ENCODE measurements at regions not wholly inside any gene's neighbourhood (a gene's known extent, or its start where the extent isn't known, plus 50 kb on each side); places are given as distances from the start of the nearest gene placed in this dataset.

DNA sequence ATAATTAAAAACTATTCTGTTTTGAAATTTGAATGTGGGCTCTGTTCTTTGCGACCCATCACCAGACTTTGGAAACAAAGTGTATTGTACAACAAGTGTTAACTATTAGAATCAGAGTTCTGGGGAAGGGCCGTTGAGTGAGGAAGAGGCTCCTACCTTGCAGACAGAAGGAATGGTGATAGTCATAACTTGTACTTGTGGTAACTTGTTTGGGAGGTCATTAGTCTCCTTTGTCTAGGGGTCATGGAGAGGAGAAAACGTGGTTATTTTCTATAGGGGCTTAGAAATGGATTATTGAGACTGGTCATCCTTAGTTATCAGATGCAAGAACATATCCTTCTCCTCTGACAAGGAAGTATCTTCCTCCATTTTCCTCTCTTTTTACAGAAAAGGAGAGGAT, 174.8 kb downstream of the BMP2 start:
- FAIRE-seq: no peak
- DNase-seq (ENCODE audit: insufficient read length, low spot score): no peak

DNA sequence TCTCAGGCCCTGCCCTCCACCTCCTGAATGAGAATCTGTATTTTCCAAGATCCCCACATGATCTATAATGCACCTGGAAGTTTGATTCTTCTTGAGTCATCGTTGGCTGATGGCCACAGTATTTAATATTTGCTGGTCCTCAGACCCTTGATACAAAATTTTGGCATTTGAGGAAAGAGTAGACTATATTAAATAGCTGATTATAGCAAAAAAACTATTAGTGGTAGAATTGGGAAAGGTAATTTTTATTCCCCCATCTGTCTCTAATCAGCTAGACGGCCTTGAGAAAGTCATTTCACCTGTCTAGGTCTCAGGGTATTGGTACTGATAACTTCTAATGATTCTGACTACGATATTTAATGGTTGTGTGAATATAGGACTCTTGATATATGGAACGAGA, 176.8 kb downstream of the BMP2 start:
- no peak for DNase-seq (ENCODE audit: insufficient read length, low spot score)
- no peak for FAIRE-seq

- DNase-seq (ENCODE audit: insufficient read length, low spot score) (no peak), FAIRE-seq (no peak)
These were observed 186.1 kb downstream of the BMP2 start for GRCh38 chr20:6953611-6954010.

DNA sequence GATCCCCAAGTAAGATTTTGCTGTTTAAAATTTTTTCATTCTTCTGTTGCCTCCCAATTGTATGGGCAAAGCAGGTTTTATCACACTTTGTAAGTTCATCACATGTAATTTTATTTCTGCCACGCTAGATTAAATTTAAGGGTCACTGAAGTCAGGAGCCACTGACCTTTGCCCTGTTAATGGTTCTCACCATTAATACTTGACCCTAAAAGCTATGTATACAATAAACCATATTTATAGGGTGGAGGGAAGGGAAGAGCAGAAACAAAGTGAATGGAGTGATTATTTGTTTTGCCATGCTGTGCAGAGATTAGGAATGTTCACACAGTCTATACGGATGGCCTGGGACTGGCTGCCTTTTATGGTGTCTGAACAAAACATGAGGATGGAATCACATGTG, 186.7 kb downstream of the BMP2 start:
- no peak for FAIRE-seq

DNA sequence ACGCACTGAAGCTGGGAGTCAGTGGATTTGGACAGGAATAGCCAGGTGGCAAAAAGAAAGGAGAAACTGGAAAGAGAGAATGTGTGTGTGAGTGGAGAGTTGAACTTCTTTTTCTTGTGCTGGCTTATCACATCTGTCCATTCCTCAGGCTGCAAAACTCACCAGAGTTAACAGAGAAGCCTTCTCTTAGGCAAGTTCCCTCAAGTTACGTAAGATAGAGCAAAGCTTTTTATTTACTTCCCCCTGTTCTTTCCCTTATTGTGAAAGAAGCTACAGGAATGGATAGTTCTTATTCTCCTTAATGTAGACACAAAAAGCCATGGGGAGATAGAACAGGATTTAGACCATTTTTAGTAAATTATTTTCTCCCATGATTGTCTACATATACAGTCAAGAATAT, 188.6 kb downstream of the BMP2 start:
- FAIRE-seq: no peak
- no peak for DNase-seq (ENCODE audit: insufficient read length, low spot score)

More for the DNA sequence above, 186.7 kb downstream of the BMP2 start:
- no peak for DNase-seq (ENCODE audit: insufficient read length, low spot score)

- DNase-seq (ENCODE audit: insufficient read length, low spot score) (no peak), FAIRE-seq (no peak)
These were observed 189.1 kb downstream of the BMP2 start for GRCh38 chr20:6956574-6956973.

GRCh38 chr20:6959900-6960312, 192.4 kb downstream of the BMP2 start:
- FAIRE-seq: no peak
- DNase-seq (ENCODE audit: insufficient read length, low spot score): no peak

DNA sequence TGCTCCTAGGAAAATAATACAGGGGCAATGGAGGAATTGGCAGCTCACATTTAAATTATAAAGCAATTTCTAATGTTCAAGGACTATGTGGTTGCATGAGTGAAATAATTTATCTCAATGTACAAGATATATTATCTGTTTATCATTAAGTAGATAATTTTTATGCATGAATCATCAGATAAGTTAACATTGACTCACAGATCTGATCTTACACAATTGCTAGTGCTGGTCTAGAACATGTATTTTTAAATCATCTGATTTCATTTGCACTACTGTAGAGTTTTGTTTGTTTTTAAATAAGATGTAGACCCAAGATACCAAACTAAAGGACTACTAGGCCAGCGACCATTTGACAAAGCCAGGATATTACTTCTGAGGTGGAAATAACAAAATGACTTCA, 199.2 kb downstream of the BMP2 start:
- no peak for FAIRE-seq
- DNase-seq (ENCODE audit: insufficient read length, low spot score): no peak

GRCh38 chr20:6974838-6975237, 207.4 kb downstream of the BMP2 start:
- FAIRE-seq: no peak
- no peak for DNase-seq (ENCODE audit: insufficient read length, low spot score)

GRCh38 chr20:6975311-6975710, 207.8 kb downstream of the BMP2 start:
- no peak for DNase-seq (ENCODE audit: insufficient read length, low spot score)
- no peak for FAIRE-seq

DNA sequence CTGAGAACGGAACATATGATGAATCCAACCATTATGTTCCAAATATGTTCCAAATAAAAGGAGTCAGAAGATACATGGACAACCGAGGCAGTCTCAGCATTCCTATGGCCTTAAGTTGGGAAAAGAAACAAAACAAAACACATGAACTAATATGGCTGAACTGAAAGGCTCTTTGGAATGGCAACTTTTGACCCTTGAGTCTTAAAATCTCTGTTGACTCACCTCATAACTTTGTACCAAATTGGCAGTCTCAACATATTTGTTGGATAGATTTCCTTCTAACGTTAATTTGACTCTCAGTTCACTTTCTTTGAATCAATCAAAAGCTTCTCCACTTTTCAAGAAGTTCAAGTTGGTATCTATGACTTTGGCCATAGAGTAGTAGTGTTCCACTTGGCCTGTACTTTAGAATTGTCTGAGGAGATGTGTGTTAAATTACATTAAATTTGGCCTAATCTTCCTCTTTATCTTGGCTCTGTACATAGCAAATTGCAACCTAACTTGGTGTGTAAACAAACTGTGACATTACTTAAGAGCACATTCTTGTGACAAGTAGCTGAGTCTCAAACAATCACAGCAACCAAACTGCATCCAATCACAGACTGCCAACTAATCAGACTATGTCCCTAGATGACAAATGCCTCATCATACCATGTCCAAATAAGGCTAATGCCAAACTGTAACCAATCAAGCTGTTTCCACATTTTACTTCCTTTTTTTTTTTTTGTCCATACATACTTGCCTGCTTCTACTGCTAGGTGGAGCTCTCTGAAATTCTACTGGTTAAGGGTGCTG, 208.8 kb downstream of the BMP2 start:
- FAIRE-seq: no peak
- no peak for DNase-seq (ENCODE audit: insufficient read length, low spot score)

DNA sequence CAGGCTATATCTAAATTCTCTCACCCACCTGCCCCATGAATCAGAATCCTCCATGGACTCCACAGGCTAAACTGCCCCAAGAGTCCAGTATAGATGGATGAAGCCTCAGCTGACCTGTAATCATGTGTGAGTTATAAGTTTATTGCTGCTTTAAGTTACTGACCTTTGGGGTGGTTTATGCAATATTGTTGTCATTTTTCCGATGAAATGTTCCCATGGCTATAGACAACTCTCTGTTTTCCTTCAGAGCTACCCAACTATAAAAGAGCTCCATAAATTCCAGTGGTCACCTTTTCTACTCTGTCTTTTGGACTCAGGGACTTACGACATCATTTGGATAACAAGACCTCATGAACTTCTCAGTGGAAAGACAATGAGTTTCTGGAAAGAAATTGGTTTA, 212.1 kb downstream of the BMP2 start:
- no peak for FAIRE-seq
- DNase-seq (ENCODE audit: insufficient read length, low spot score): no peak

DNA sequence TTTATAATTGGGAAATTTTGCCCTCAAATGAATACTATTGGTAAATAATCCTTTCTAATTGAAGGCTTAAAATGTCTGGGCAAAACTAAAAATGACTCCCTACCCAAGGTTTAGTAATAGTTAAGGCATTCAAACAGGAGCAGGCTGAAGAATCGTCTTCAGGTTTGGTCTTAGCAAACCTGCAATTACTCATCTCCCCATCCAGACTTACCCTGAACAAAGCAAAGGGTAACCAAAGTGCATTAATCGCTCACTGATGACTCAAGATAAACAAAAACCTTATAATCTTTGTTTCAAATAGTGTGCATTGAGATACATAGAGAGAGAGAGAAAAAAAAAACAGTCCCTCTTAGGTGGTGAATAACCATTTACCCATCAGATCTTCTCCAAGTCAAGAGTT, 225.5 kb downstream of the BMP2 start:
- FAIRE-seq (no peak), DNase-seq (ENCODE audit: insufficient read length, low spot score) (no peak)

DNA sequence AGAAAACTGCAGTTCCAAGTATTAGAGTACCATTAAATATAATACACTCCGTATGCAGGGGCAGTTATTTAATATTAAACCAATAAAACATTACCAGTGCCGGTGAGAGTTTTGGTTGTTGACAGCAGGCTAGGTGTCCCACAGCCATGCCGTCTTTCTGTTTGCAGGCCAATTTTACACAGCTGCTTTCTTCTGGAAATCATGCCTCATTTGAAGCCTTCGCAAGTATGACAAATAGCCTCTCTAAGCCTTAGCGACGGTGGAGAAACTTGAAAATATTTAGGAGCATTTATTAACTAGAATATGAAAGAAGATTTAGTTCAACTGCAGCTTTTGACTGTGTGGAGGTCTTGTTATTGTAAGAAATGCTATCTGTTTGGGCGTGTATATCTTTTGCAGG, 226.0 kb downstream of the BMP2 start:
- FAIRE-seq (no peak), DNase-seq (ENCODE audit: insufficient read length, low spot score) (no peak)

DNA sequence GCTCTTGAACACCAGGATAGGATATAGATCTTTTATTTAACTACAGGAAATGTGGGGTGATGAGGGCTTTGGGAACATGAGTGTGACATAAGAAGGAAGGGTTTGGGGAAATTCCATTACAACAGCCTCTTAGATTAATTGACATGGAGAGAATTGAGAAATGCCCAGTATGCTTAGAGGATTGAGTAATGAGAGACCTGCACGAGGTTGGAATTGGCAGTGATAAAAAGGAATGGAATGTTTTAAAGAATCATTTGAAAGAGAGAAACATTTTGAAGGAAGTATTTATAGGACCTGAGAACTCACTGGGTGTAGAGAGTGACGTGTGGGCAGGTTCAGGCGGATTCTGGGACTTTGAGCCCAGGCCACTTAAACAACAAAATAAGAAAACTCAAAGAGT, 227.0 kb downstream of the BMP2 start:
- DNase-seq (ENCODE audit: insufficient read length, low spot score) (no peak), FAIRE-seq (no peak)

DNA sequence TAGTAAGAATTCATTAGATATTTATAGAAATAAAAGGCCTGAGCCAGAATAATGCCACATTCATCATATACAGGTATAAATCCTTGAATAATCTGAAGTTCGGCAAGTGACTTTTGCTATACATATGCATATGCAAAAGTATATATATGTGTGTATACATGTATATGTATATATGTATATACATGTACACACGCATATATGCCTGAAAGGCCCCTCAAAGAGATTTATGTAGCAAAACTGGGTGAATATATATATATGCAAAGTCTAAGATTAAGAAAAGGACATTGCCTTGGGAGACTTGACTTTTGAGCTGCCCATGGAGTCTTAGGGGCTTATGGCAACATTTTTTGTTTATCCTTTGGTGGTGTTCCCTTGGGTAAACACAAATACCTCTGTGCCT, 231.4 kb downstream of the BMP2 start:
- DNase-seq (ENCODE audit: insufficient read length, low spot score) (no peak), FAIRE-seq (no peak)

DNA sequence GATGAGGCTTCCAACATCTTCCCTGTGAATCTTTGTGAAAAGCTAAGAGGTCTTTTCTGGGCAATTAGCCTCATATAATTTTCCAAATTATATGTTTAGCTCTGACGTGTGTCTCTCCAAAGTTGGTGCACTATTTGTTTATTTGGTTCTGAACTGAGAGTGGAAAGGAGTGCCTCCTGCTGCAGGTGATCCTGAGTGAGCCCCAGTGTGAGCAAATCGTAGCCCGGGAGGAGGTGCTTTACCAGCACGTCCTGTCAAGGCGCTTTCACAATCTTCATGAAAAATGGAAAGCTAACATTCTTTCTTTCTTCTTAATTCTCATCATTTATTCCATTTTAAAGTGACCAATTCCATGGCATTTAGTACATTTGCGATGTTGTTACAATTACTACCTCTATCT, 231.9 kb downstream of the BMP2 start:
- FAIRE-seq (no peak), DNase-seq (ENCODE audit: insufficient read length, low spot score) (no peak)

DNA sequence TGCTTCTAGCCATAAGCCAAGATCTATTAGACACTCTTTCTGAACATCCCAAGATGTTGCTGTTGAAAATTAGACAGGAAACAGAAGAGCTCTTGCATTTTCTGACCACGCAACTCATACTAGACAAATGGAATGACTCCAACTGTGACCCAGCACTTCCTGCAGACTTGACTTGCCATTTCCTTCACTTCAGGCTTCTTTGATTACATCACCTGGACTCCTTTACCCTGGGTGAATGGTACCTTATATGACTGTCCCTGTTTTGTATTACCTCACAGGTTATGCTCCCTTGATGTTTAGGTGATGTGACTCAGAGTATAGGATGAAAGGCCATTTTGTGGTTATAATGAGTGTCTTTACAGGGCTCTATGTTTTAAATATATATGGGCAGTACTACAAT, 236.1 kb downstream of the BMP2 start:
- no peak for FAIRE-seq

DNA sequence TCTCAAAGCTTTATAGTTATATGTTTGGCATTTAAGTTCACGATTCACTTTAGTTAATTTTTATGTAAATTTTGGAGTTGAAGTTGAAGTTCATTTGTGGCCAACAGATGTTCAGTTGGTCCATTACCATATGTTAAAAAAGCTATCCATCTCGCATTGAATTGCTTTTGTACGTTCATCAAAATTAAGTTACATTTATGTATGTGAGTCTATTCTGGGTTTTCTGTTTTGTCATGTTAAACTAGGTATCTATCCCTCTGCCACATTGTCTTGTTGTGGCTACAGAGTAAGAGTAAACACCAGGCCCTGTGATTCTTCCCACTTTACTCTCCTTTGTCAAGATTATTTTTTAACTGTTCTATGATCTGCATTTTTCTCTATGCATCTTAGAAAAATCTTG, 237.3 kb downstream of the BMP2 start:
- DNase-seq (ENCODE audit: insufficient read length, low spot score): no peak
- FAIRE-seq: no peak

More for the DNA sequence above, 236.1 kb downstream of the BMP2 start:
- DNase-seq (ENCODE audit: insufficient read length, low spot score): no peak

DNA sequence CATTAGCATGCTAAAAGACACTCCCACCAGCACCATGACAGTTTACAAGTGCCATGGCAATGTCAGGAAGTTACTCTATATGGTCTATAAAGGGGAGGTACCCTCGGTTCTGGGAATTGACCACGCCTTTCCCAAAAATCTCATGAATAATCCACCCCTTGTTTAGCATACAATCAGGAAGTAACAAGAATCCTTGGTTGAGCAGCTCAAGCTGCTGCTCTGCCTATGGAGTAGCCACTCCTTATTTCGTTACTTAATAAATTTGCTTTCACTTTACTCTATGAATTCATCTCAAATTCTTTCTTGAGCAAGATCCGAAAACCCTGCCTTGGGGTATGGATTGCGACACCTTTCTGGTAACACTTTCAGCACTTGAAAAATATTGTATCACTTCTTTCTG, 243.0 kb downstream of the BMP2 start:
- no peak for FAIRE-seq
- DNase-seq (ENCODE audit: insufficient read length, low spot score): no peak

- FAIRE-seq (no peak), DNase-seq (ENCODE audit: insufficient read length, low spot score) (no peak)
These were observed 247.8 kb downstream of the BMP2 start for GRCh38 chr20:7015257-7015656.

GRCh38 chr20:7022597-7022996, 255.1 kb downstream of the BMP2 start:
- FAIRE-seq: no peak

DNA sequence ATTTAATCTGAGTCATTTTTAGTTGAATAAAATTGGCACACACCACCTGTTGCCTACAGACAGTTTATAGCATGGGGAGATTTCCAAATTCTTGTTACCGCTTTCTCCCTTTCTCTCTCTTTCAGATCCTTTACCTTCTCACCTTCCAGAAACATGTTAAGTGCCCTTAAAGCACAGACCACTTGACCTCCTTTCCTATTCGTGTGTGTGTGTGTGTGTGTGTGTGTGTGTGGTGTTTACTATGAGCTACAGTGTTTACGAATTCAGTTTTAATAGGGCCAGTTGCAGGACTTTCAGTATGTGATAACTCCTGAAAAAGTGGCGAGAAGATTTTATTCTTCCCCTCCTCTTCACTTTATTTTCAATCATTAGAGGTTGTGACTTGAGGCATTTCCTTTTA, 258.1 kb downstream of the BMP2 start:
- FAIRE-seq: no peak
- DNase-seq (ENCODE audit: insufficient read length, low spot score): no peak

More at GRCh38 chr20:7022597-7022996, 255.1 kb downstream of the BMP2 start:
- no peak for DNase-seq (ENCODE audit: insufficient read length, low spot score)

All from HTR-8/SVneo (cell line).